CD4-positive, alpha-beta T cell treated with Interleukin-21 for 1 hour (primary cell): ENCODE measurements at regions not wholly inside any gene's neighbourhood (a gene's known extent, or its start where the extent isn't known, plus 50 kb on each side); places are given as distances from the start of the nearest gene placed in this dataset.
A peak's percentile ranks its signal among the peaks of the same experiment; 100 is the strongest.
"Not testable (repeated sequence)": the region's sequence is repeated elsewhere in the genome, so short reads cannot be mapped to it uniquely, and the experiment has no call there.

Experiments used
- DNase-seq: peaks from one replicate; pipeline ENCODE4 v3.0.0-alpha.2; 2020

GRCh38 chr6:146943664-146944063 lies 260.6 kb upstream of the STXBP5 start:
- no peak for DNase-seq

- DNase-seq, result no peak
These were observed 260.1 kb upstream of the STXBP5 start for GRCh38 chr6:146944077-146944476.

GRCh38 chr6:146944809-146945208 lies 259.4 kb upstream of the STXBP5 start:
- no peak for DNase-seq

GRCh38 chr6:146946559-146946958 lies 257.7 kb upstream of the STXBP5 start:
- DNase-seq, result no peak

- DNase-seq, result no peak
These were observed 255.4 kb upstream of the STXBP5 start for GRCh38 chr6:146948790-146949342.

GRCh38 chr6:146949425-146949824 lies 254.8 kb upstream of the STXBP5 start:
- no peak for DNase-seq

GRCh38 chr6:146950351-146950835 lies 253.8 kb upstream of the STXBP5 start:
- peak; percentile 6 for DNase-seq

GRCh38 chr6:146955570-146955969 lies 248.6 kb upstream of the STXBP5 start:
- no peak for DNase-seq

- DNase-seq, result no peak
These were observed 246.8 kb upstream of the STXBP5 start for GRCh38 chr6:146957181-146958093.

GRCh38 chr6:146961831-146962230 lies 242.4 kb upstream of the STXBP5 start:
- DNase-seq, result no peak

- DNase-seq, result no peak
These were observed 241.9 kb upstream of the STXBP5 start for GRCh38 chr6:146962329-146962728.

GRCh38 chr6:146965110-146965689 lies 239.0 kb upstream of the STXBP5 start:
- DNase-seq, result no peak

- DNase-seq, result no peak
These were observed 236.0 kb upstream of the STXBP5 start for GRCh38 chr6:146968041-146968760.

- DNase-seq, result no peak
These were observed 231.7 kb upstream of the STXBP5 start for GRCh38 chr6:146972546-146972945.

GRCh38 chr6:146974351-146974750 lies 229.9 kb upstream of the STXBP5 start:
- DNase-seq, result no peak

- no peak for DNase-seq
These were observed 229.1 kb upstream of the STXBP5 start for GRCh38 chr6:146975093-146975492.

GRCh38 chr6:146980900-146981329 lies 223.3 kb upstream of the STXBP5 start:
- no peak for DNase-seq

- DNase-seq, result no peak
These were observed 222.2 kb upstream of the STXBP5 start for GRCh38 chr6:146981981-146982380.

GRCh38 chr6:146984251-146984924 lies 219.8 kb upstream of the STXBP5 start:
- no peak for DNase-seq

GRCh38 chr6:146985111-146985510 lies 219.1 kb upstream of the STXBP5 start:
- no peak for DNase-seq

- no peak for DNase-seq
These were observed 218.3 kb upstream of the STXBP5 start for GRCh38 chr6:146985966-146986365.

GRCh38 chr6:146987938-146988337 lies 216.3 kb upstream of the STXBP5 start:
- DNase-seq, result not testable (repeated sequence)

GRCh38 chr6:146989860-146990259 lies 214.4 kb upstream of the STXBP5 start:
- no peak for DNase-seq
